GM21515 (cell line): ENCODE measurements at regions not wholly inside any gene's neighbourhood (a gene's known extent, or its start where the extent isn't known, plus 50 kb on each side); places are given as distances from the start of the nearest gene placed in this dataset.
"Not testable (repeated sequence)": the region's sequence is repeated elsewhere in the genome, so short reads cannot be mapped to it uniquely, and the experiment has no call there.

Source experiments
- ATAC-seq: cut with Tn5 transposase; IDR thresholded peaks from one replicate; pipeline ENCODE4 v1.9.1; 2021; ENCODE audit not compliant: unreplicated experiment

- no peak for ATAC-seq
These were observed 1650.9 kb upstream of the TMEFF2 start for GRCh38 chr2:193845604-193846003.

- no peak for ATAC-seq
These were observed 1648.9 kb upstream of the TMEFF2 start for GRCh38 chr2:193843675-193844074.

- ATAC-seq: no peak
These were observed 1646.8 kb upstream of the TMEFF2 start for GRCh38 chr2:193841384-193842150.

- no peak for ATAC-seq
These were observed 1642.5 kb upstream of the TMEFF2 start for GRCh38 chr2:193837111-193837738.

GRCh38 chr2:193836424-193837006 lies 1641.8 kb upstream of the TMEFF2 start:
- ATAC-seq: not testable (repeated sequence)

GRCh38 chr2:193833895-193834294 lies 1639.2 kb upstream of the TMEFF2 start:
- ATAC-seq: not testable (repeated sequence)

- ATAC-seq: no peak
These were observed 1629.7 kb upstream of the TMEFF2 start for GRCh38 chr2:193824474-193824873.

GRCh38 chr2:193818801-193819499 lies 1624.2 kb upstream of the TMEFF2 start:
- ATAC-seq: no peak

GRCh38 chr2:193816008-193816407 lies 1621.3 kb upstream of the TMEFF2 start:
- ATAC-seq: no peak

- ATAC-seq: no peak
These were observed 1615.8 kb upstream of the TMEFF2 start for GRCh38 chr2:193810533-193810932.

- ATAC-seq: no peak
These were observed 1614.1 kb upstream of the TMEFF2 start for GRCh38 chr2:193808877-193809276.

- ATAC-seq: no peak
These were observed 1611.5 kb upstream of the TMEFF2 start for GRCh38 chr2:193806088-193806774.

- ATAC-seq: no peak
These were observed 1602.1 kb upstream of the TMEFF2 start for GRCh38 chr2:193796847-193797246.

GRCh38 chr2:193793914-193794313 lies 1599.2 kb upstream of the TMEFF2 start:
- ATAC-seq: no peak

- no peak for ATAC-seq
These were observed 1588.9 kb upstream of the TMEFF2 start for GRCh38 chr2:193783681-193784080.

- ATAC-seq: no peak
These were observed 1583.6 kb upstream of the TMEFF2 start for GRCh38 chr2:193778293-193778692.

GRCh38 chr2:193776988-193777387 lies 1582.3 kb upstream of the TMEFF2 start:
- ATAC-seq: no peak

- no peak for ATAC-seq
These were observed 1579.4 kb upstream of the TMEFF2 start for GRCh38 chr2:193774166-193774565.

- ATAC-seq: no peak
These were observed 1556.6 kb upstream of the TMEFF2 start for GRCh38 chr2:193751299-193751698.

GRCh38 chr2:193749485-193749884 lies 1554.8 kb upstream of the TMEFF2 start:
- ATAC-seq: no peak

GRCh38 chr2:193743089-193743488 lies 1548.4 kb upstream of the TMEFF2 start:
- no peak for ATAC-seq
